ENCODE measurements at regions not wholly inside any gene's neighbourhood (a gene's known extent, or its start where the extent isn't known, plus 50 kb on each side); places are given as distances from the start of the nearest gene placed in this dataset.

DNA sequence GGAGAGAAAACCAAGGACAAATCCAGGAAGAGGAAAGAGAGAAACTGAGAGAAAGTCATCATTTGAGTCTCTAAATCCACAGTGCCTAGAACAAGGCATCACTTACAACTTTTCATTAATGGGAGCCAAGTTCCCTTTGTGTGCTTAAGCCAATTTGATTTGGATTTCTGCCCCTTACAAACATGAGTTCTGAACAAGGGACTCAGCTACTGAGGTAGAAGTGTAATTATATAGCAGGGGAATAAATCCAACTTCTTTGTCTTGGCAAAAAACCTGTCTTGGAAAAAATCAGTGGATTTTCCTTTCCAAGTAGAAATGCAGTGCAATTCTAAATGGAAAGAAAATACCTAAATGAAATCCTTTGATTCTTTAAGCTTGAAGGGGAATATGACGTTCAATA lies 307.2 kb upstream of the CNTN3 start:
- no peaks in the 10 kb centered on the region for H3K9me3 ChIP-seq (ENCODE audit: control insufficient read depth in 2 of 3, insufficient read depth in 1 of 3, low read length in 3 of 3)
- no peak for FAIRE-seq
- DNase-seq, result no peak
- H3K27me3 ChIP-seq (ENCODE audit: control insufficient read depth, insufficient read depth, low read length), result no peaks in the 10 kb centered on the region
- no peak overlapping the region for H3K9ac ChIP-seq (ENCODE audit: low read length in 3 of 3)
- TF ChIP-seq, protein P1, sequence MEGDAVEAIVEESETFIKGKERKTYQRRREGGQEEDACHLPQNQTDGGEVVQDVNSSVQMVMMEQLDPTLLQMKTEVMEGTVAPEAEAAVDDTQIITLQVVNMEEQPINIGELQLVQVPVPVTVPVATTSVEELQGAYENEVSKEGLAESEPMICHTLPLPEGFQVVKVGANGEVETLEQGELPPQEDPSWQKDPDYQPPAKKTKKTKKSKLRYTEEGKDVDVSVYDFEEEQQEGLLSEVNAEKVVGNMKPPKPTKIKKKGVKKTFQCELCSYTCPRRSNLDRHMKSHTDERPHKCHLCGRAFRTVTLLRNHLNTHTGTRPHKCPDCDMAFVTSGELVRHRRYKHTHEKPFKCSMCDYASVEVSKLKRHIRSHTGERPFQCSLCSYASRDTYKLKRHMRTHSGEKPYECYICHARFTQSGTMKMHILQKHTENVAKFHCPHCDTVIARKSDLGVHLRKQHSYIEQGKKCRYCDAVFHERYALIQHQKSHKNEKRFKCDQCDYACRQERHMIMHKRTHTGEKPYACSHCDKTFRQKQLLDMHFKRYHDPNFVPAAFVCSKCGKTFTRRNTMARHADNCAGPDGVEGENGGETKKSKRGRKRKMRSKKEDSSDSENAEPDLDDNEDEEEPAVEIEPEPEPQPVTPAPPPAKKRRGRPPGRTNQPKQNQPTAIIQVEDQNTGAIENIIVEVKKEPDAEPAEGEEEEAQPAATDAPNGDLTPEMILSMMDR (IDR thresholded peaks at IDR 0.05; ENCODE audit: borderline replicate concordance, extremely low read depth, insufficient read depth), result no peak
- H3K4me1 ChIP-seq (ENCODE audit: control insufficient read depth in 2 of 3, insufficient read depth in 2 of 3, low read depth in 1 of 3, low read length in 3 of 3), result no peaks in the 10 kb centered on the region
- no peak overlapping the region for H3K4me3 ChIP-seq (ENCODE audit: low read length in 3 of 3)
- no peak overlapping the region for H3K27ac ChIP-seq (ENCODE audit: low read depth in 2 of 2, low read length in 2 of 2)
- H3K36me3 ChIP-seq (ENCODE audit: control insufficient read depth in 2 of 3, insufficient read depth in 3 of 3, low read length in 3 of 3), result no peaks in the 10 kb centered on the region
- intact Hi-C loops (cut with DNase I), result no loop called here

DNA sequence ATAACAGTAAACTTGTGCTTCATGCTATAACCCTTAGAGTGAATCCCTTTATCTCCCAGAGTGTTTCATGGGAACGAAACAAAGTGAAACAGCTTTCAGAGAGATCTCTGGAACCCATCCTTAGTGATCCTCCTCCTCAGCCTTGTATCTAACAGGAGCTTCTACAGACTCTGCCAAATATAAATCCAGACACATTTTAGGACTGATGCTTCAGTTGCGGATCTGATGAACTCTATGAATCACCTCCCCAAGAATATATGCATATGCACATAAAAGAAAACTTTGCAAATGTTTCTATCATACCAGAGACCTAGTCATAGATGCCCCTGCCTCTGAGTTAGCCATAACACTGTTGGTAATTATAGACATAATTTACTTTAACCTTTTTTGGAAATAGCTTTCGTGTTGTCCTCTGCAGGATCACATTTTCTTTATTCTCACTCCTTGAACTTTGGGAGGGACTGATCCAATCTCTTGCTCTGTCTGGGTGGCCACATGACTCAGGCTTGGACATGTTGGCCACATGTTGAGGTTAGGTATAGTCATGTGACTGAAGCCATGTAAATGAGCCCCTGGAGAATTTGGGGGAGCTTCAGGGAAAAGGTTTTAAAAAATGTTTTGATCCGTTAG lies 306.4 kb upstream of the CNTN3 start:
- H3K4me1 ChIP-seq (ENCODE audit: control insufficient read depth in 2 of 3, insufficient read depth in 2 of 3, low read depth in 1 of 3, low read length in 3 of 3), result no peaks in the 10 kb centered on the region
- no peaks in the 10 kb centered on the region for H3K27me3 ChIP-seq (ENCODE audit: control insufficient read depth, insufficient read depth, low read length)
- TF ChIP-seq, protein P1 (IDR thresholded peaks at IDR 0.05; ENCODE audit: borderline replicate concordance, extremely low read depth, insufficient read depth), result no peak
- H3K36me3 ChIP-seq (ENCODE audit: control insufficient read depth in 2 of 3, insufficient read depth in 3 of 3, low read length in 3 of 3), result no peaks in the 10 kb centered on the region
- no peak overlapping the region for H3K9ac ChIP-seq (ENCODE audit: low read length in 3 of 3)
- H3K9me3 ChIP-seq (ENCODE audit: control insufficient read depth in 2 of 3, insufficient read depth in 1 of 3, low read length in 3 of 3), result no peaks in the 10 kb centered on the region
- no peak for FAIRE-seq
- no peak overlapping the region for H3K4me3 ChIP-seq (ENCODE audit: low read length in 3 of 3)
- no peak overlapping the region for H3K27ac ChIP-seq (ENCODE audit: low read depth in 2 of 2, low read length in 2 of 2)
- no peak for DNase-seq
- intact Hi-C loops (cut with DNase I), result no loop called here

- TF ChIP-seq, protein P1 (IDR thresholded peaks at IDR 0.05; ENCODE audit: borderline replicate concordance, extremely low read depth, insufficient read depth), result no peak
- Histone ChIP-seq H3K9ac (ENCODE audit: low read length in 3 of 3) (no peak overlapping the region), H3K4me3 (ENCODE audit: low read length in 3 of 3) (no peak overlapping the region), H3K36me3 (ENCODE audit: control insufficient read depth in 2 of 3, insufficient read depth in 3 of 3, low read length in 3 of 3) (no peaks in the 10 kb centered on the region), H3K9me3 (ENCODE audit: control insufficient read depth in 2 of 3, insufficient read depth in 1 of 3, low read length in 3 of 3) (no peaks in the 10 kb centered on the region), H3K4me1 (ENCODE audit: control insufficient read depth in 2 of 3, insufficient read depth in 2 of 3, low read depth in 1 of 3, low read length in 3 of 3) (no peaks in the 10 kb centered on the region), H3K27ac (ENCODE audit: low read depth in 2 of 2, low read length in 2 of 2) (no peak overlapping the region), H3K27me3 (ENCODE audit: control insufficient read depth, insufficient read depth, low read length) (no peaks in the 10 kb centered on the region)
- FAIRE-seq (no peak), DNase-seq (no peak)
- intact Hi-C loops (cut with DNase I), result no loop called here
These were observed 302.2 kb upstream of the CNTN3 start for GRCh38 chr3:74916696-74917095.

- H3K4me1 ChIP-seq (ENCODE audit: control insufficient read depth in 2 of 3, insufficient read depth in 2 of 3, low read depth in 1 of 3, low read length in 3 of 3), result no peaks in the 10 kb centered on the region
- H3K9ac ChIP-seq (ENCODE audit: low read length in 3 of 3), result no peak overlapping the region
- TF ChIP-seq, protein P1 (IDR thresholded peaks at IDR 0.05; ENCODE audit: borderline replicate concordance, extremely low read depth, insufficient read depth), result no peak
- DNase-seq (no peak), FAIRE-seq (no peak)
- no peak overlapping the region for H3K27ac ChIP-seq (ENCODE audit: low read depth in 2 of 2, low read length in 2 of 2)
- no peaks in the 10 kb centered on the region for H3K36me3 ChIP-seq (ENCODE audit: control insufficient read depth in 2 of 3, insufficient read depth in 3 of 3, low read length in 3 of 3)
- no peak overlapping the region for H3K4me3 ChIP-seq (ENCODE audit: low read length in 3 of 3)
- intact Hi-C loops (cut with DNase I), result no loop called here
- H3K9me3 ChIP-seq (ENCODE audit: control insufficient read depth in 2 of 3, insufficient read depth in 1 of 3, low read length in 3 of 3), result peaks cover 0 to 2% (median 0%) of the 10 kb centered on the region in 3 donors
- no peaks in the 10 kb centered on the region for H3K27me3 ChIP-seq (ENCODE audit: control insufficient read depth, insufficient read depth, low read length)
These were observed 291.7 kb upstream of the CNTN3 start for GRCh38 chr3:74906181-74906580.
